ENCODE measurements at regions not wholly inside any gene's neighbourhood (a gene's known extent, or its start where the extent isn't known, plus 50 kb on each side); places are given as distances from the start of the nearest gene placed in this dataset.

DNA sequence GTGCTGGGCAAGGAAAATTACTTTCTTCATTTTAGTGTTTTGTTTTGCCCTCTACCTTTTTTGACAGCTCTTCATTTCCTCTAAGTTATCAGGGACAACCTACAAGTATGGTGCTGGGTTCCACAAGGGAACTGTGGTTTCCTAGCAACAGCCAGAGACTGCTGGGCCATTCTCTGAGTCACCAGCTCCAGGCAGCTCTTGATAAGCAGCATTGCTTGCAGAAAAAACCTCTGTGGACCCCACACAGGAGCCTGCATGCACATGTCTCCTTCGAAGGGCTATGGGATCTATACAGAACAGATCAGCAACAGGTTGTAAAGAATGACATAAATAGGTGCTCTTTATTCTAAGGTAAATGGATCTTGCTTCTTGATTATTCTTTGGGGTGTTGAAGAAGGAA is 81.0 kb upstream of the CCDC196 start:
- TF ChIP-seq, protein P1, sequence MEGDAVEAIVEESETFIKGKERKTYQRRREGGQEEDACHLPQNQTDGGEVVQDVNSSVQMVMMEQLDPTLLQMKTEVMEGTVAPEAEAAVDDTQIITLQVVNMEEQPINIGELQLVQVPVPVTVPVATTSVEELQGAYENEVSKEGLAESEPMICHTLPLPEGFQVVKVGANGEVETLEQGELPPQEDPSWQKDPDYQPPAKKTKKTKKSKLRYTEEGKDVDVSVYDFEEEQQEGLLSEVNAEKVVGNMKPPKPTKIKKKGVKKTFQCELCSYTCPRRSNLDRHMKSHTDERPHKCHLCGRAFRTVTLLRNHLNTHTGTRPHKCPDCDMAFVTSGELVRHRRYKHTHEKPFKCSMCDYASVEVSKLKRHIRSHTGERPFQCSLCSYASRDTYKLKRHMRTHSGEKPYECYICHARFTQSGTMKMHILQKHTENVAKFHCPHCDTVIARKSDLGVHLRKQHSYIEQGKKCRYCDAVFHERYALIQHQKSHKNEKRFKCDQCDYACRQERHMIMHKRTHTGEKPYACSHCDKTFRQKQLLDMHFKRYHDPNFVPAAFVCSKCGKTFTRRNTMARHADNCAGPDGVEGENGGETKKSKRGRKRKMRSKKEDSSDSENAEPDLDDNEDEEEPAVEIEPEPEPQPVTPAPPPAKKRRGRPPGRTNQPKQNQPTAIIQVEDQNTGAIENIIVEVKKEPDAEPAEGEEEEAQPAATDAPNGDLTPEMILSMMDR (IDR thresholded peaks at IDR 0.05; ENCODE audit: partially characterized antibody, unreplicated experiment): no peak
- H3K27me3 Mint-ChIP-seq (ENCODE audit: unreplicated experiment): no peaks in the 10 kb centered on the region
- no peaks in the 10 kb centered on the region for H3K9me3 Mint-ChIP-seq (ENCODE audit: unreplicated experiment)
- no peaks in the 10 kb centered on the region for H3K36me3 Mint-ChIP-seq (ENCODE audit: unreplicated experiment)
- peaks cover 4% of the 10 kb centered on the region for H3K4me1 Mint-ChIP-seq (ENCODE audit: low read depth, unreplicated experiment)
- H3K4me3 Mint-ChIP-seq (ENCODE audit: unreplicated experiment): no peak overlapping the region
- no peak for DNase-seq
- no peak overlapping the region for H3K27ac Mint-ChIP-seq (ENCODE audit: unreplicated experiment)

DNA sequence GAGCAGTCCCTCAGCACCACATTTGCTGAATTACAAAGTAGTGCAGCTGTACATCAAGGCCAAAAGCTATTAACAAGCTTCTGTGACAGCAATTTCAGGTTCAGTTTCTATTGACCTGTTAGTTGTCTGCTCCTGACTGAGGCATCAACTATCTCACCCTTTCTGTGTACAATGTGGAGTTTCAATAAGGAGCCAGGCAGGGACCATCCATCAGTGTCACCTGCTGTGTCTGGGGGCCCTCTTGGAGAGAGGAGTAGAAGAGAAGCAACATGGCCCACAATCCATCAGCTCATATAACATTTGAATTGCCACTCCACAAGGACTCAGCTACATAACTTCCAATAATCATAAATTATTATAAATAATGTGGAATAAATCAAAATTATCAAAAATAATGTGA is 72.3 kb upstream of the CCDC196 start:
- TF ChIP-seq, protein P1 (IDR thresholded peaks at IDR 0.05; ENCODE audit: partially characterized antibody, unreplicated experiment): no peak

DNA sequence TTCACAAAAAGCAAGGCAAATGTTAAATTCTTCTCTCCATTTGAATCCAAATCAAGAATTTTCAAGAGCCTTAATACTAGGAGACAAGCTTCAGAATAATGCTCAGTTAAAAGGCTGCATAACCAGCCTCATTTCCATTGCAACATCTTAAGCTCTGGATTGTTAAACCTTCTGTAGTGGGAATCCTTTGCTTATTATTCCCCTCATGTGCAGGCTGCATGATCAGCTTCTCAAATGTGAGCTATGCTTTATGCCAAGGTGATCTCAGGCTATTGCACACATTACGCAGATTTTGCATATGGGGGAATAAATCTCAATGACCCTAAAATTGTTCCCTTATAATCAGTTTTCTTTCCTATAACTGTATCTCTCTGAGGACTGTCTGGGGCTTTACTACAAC is 71.7 kb upstream of the CCDC196 start:
- Mint-ChIP-seq H3K4me3 (ENCODE audit: unreplicated experiment) (no peak overlapping the region), H3K4me1 (ENCODE audit: low read depth, unreplicated experiment) (no peaks in the 10 kb centered on the region), H3K9me3 (ENCODE audit: unreplicated experiment) (no peaks in the 10 kb centered on the region), H3K36me3 (ENCODE audit: unreplicated experiment) (no peaks in the 10 kb centered on the region), H3K27me3 (ENCODE audit: unreplicated experiment) (no peaks in the 10 kb centered on the region), H3K27ac (ENCODE audit: unreplicated experiment) (peak overlapping the region; percentile 6)
- no peak for DNase-seq
- TF ChIP-seq, protein P1 (IDR thresholded peaks at IDR 0.05; ENCODE audit: partially characterized antibody, unreplicated experiment): no peak

More for the DNA sequence above, 72.3 kb upstream of the CCDC196 start:
- no peaks in the 10 kb centered on the region for H3K36me3 Mint-ChIP-seq (ENCODE audit: unreplicated experiment)
- no peak for DNase-seq
- H3K4me3 Mint-ChIP-seq (ENCODE audit: unreplicated experiment): no peak overlapping the region
- no peaks in the 10 kb centered on the region for H3K4me1 Mint-ChIP-seq (ENCODE audit: low read depth, unreplicated experiment)
- H3K27ac Mint-ChIP-seq (ENCODE audit: unreplicated experiment): no peak overlapping the region
- no peaks in the 10 kb centered on the region for H3K9me3 Mint-ChIP-seq (ENCODE audit: unreplicated experiment)
- H3K27me3 Mint-ChIP-seq (ENCODE audit: unreplicated experiment): no peaks in the 10 kb centered on the region

DNA sequence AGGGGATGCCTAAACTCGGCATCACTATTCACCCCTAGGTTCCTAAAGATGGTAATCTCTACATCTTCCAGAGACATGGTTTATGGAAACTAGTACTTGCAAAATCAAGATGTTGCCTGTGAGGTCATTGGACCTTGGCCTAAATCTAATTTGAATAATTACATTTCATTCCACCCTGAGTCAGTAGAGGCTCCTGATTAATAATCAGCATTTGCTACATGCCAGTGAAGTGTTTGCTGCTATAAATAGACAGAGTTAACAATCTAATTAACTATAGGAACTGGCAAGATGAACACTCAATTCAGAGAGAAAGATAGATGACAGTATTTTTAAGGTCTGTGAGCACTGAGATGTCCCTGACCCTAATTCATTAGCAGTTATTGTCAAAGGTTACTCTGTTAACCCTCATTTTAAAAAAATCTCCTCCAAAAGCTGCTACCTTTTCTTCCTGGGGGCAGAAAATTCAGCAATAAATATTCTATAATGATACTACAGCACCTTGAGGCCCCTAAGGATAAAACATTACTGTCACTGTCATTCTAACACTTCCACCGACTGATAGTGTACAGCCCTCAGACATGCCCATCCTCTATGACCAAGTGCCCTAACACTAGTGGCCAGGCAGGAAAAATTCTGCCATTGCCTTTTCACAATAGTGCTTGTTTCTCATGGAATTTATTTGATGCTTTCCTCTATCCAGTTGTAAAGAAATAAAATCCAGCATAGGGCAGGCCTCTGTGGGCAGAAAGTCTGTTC is 65.7 kb upstream of the CCDC196 start:
- Mint-ChIP-seq H3K4me1 (ENCODE audit: low read depth, unreplicated experiment) (no peaks in the 10 kb centered on the region), H3K27me3 (ENCODE audit: unreplicated experiment) (no peaks in the 10 kb centered on the region), H3K9me3 (ENCODE audit: unreplicated experiment) (no peaks in the 10 kb centered on the region), H3K27ac (ENCODE audit: unreplicated experiment) (no peak overlapping the region), H3K36me3 (ENCODE audit: unreplicated experiment) (no peaks in the 10 kb centered on the region), H3K4me3 (ENCODE audit: unreplicated experiment) (no peak overlapping the region)
- no peak for DNase-seq
- TF ChIP-seq, protein P1 (IDR thresholded peaks at IDR 0.05; ENCODE audit: partially characterized antibody, unreplicated experiment): no peak
